Stimulated activated naive CD8-positive, alpha-beta T cell treated with anti-CD3 and anti-CD28 coated beads, Interleukin-15, Interleukin-2, amounts not matched to agents 100 ng/mL and 50 ng/mL, for 24 hours (primary cell): ENCODE measurements at regions not wholly inside any gene's neighbourhood (a gene's known extent, or its start where the extent isn't known, plus 50 kb on each side); places are given as distances from the start of the nearest gene placed in this dataset.

Experiments used
- H3K27ac Mint-ChIP-seq: one replicate; pipeline ENCODE4 v1.8.0; 2021; ENCODE audit warnings: mild to moderate bottlenecking, mixed read lengths
- H3K27me3 Mint-ChIP-seq: one replicate; pipeline ENCODE4 v1.8.0; 2021; ENCODE audit warnings: mixed read lengths
- H3K36me3 Mint-ChIP-seq: one replicate; pipeline ENCODE4 v1.8.0; 2021; ENCODE audit warnings: low read depth, mixed read lengths
- H3K4me1 Mint-ChIP-seq: one replicate; pipeline ENCODE4 v1.8.0; 2021; ENCODE audit warnings: low read depth, mixed read lengths
- H3K4me3 Mint-ChIP-seq: one replicate; pipeline ENCODE4 v1.8.0; 2021; ENCODE audit warnings: mild to moderate bottlenecking, mixed read lengths
- H3K9me3 Mint-ChIP-seq: one replicate; pipeline ENCODE4 v1.8.0; 2021; ENCODE audit warnings: mixed read lengths

GRCh38 chr6:5869676-5870075, 137.0 kb downstream of the NRN1 start:
- peaks cover 3% of the 10 kb centered on the region for H3K36me3 Mint-ChIP-seq
- no peaks in the 10 kb centered on the region for H3K27me3 Mint-ChIP-seq
- H3K4me1 Mint-ChIP-seq, result peaks cover 67% of the 10 kb centered on the region
- H3K4me3 Mint-ChIP-seq, result no peak overlapping the region
- H3K27ac Mint-ChIP-seq, result peak overlapping the region; percentile 9
- H3K9me3 Mint-ChIP-seq, result peaks cover 16% of the 10 kb centered on the region

DNA sequence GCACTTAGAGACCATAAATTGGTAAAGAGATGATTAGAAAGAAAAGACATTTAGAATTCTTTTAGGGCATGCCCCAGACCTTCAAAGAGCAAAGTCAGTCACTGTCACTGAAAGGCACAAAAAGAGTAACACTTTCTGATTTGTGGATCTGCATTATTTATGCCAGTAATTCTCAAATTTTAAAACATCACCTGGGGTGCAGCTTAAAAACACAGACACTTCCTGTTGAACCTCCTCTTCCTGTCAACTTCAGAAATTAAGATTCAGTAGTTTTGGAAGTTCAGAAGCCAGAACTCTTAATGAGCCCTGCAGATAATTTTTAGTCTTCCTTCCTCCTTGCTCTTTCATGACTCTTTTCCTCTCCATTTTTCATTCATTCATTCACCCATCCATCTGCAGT, 137.5 kb downstream of the NRN1 start:
- peak overlapping the region; percentile 9 for H3K27ac Mint-ChIP-seq
- no peak overlapping the region for H3K4me3 Mint-ChIP-seq
- no peaks in the 10 kb centered on the region for H3K27me3 Mint-ChIP-seq
- H3K9me3 Mint-ChIP-seq, result peaks cover 16% of the 10 kb centered on the region
- peaks cover 3% of the 10 kb centered on the region for H3K36me3 Mint-ChIP-seq
- peaks cover 65% of the 10 kb centered on the region for H3K4me1 Mint-ChIP-seq

DNA sequence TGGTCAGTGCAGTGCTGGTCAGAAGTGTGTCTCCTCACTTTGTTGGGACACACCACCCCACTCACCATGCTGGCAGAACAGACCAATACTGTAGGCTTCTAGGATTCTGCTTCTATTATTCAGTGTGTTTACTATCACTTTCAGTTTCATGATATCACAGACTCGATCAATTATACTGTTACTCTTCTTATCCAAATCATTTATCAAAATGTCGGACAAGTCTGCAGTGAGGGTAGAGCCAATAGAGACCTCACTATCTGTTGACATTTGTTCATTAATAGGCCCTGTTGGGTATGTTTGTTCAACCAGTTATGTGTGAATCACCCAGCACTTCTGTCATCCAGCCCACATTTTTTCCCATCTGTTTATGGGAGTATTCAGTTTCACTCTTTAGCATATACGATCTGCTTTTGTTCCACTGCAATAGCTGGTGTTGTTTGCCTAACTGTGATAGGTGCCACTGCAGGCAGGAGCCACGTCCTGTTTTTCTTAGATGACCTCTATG, 140.1 kb downstream of the NRN1 start:
- H3K4me1 Mint-ChIP-seq, result peaks cover 51% of the 10 kb centered on the region
- no peaks in the 10 kb centered on the region for H3K36me3 Mint-ChIP-seq
- no peaks in the 10 kb centered on the region for H3K27me3 Mint-ChIP-seq
- H3K9me3 Mint-ChIP-seq, result peaks cover 11% of the 10 kb centered on the region
- peak overlapping the region; percentile 78 for H3K27ac Mint-ChIP-seq
- H3K4me3 Mint-ChIP-seq, result peak overlapping the region; percentile 72

GRCh38 chr6:5865506-5866031, 141.2 kb downstream of the NRN1 start:
- Mint-ChIP-seq H3K36me3 (no peaks in the 10 kb centered on the region), H3K4me3 (no peak overlapping the region), H3K27ac (peak overlapping the region; percentile 47), H3K4me1 (peaks cover 44% of the 10 kb centered on the region), H3K9me3 (peaks cover 8% of the 10 kb centered on the region), H3K27me3 (no peaks in the 10 kb centered on the region)

DNA sequence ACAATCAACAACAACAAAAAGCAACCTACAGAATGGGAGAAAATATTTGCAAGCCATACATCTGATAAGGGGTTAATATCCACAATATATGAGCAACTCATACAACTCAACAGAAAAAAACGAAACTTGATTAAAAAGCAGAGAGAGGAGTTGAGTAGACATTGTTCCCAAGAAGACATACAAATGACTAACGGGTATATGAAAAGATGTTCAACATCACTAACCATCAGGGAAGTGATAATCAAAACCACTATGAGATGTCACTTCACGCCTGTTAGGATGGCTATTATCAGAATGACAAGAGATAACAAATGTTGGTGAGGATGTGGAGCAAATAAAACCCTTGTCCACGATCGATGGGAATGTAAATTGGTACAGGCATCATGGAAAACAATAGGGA, 145.9 kb downstream of the NRN1 start:
- peaks cover 8% of the 10 kb centered on the region for H3K9me3 Mint-ChIP-seq

GRCh38 chr6:5855787-5856470, 150.8 kb downstream of the NRN1 start:
- no peak overlapping the region for H3K27ac Mint-ChIP-seq
- no peaks in the 10 kb centered on the region for H3K36me3 Mint-ChIP-seq
- no peaks in the 10 kb centered on the region for H3K27me3 Mint-ChIP-seq
- H3K4me3 Mint-ChIP-seq, result no peak overlapping the region
- H3K4me1 Mint-ChIP-seq, result peaks cover 5% of the 10 kb centered on the region
- peaks cover 3% of the 10 kb centered on the region for H3K9me3 Mint-ChIP-seq

More for the DNA sequence above, 145.9 kb downstream of the NRN1 start:
- Mint-ChIP-seq H3K4me3 (no peak overlapping the region), H3K4me1 (peaks cover 10% of the 10 kb centered on the region), H3K27ac (no peak overlapping the region), H3K27me3 (no peaks in the 10 kb centered on the region), H3K36me3 (no peaks in the 10 kb centered on the region)

- Mint-ChIP-seq H3K9me3 (peaks cover 3% of the 10 kb centered on the region), H3K27me3 (peaks cover 5% of the 10 kb centered on the region)
Observed at GRCh38 chr6:5854899-5855298, 151.8 kb downstream of the NRN1 start.

GRCh38 chr6:5851261-5851757, 155.4 kb downstream of the NRN1 start:
- no peaks in the 10 kb centered on the region for H3K36me3 Mint-ChIP-seq
- peak overlapping the region; percentile 69 for H3K27ac Mint-ChIP-seq
- peaks cover 7% of the 10 kb centered on the region for H3K4me1 Mint-ChIP-seq
- peak overlapping the region; percentile 76 for H3K4me3 Mint-ChIP-seq
- no peaks in the 10 kb centered on the region for H3K9me3 Mint-ChIP-seq
- H3K27me3 Mint-ChIP-seq, result peaks cover 14% of the 10 kb centered on the region

More at GRCh38 chr6:5854899-5855298, 151.8 kb downstream of the NRN1 start:
- Mint-ChIP-seq H3K4me3 (no peak overlapping the region), H3K36me3 (no peaks in the 10 kb centered on the region), H3K27ac (no peak overlapping the region), H3K4me1 (peaks cover 7% of the 10 kb centered on the region)

GRCh38 chr6:5850848-5851255, 155.9 kb downstream of the NRN1 start:
- Mint-ChIP-seq H3K9me3 (no peaks in the 10 kb centered on the region), H3K27me3 (peaks cover 14% of the 10 kb centered on the region), H3K27ac (no peak overlapping the region), H3K4me3 (peak overlapping the region; percentile 76), H3K4me1 (peaks cover 7% of the 10 kb centered on the region), H3K36me3 (no peaks in the 10 kb centered on the region)

DNA sequence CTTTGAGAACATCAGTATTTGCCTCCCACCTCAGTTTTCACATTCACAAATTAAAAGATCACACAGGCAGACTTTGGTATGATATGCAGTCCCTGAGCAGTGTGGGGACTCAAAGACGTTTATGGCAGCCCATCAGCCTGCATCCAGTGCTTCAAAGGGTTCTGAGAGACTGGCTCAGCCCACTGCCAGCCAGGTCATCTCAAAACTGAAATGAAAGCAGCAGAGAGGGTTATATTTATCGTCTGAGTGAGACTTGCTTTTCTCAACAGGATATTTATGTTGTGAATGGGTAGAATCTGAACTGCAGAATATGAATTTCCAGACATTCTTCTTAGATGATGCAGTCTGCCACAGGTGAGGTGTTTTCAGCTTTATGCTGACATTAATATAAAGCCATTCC, 159.8 kb downstream of the NRN1 start:
- Mint-ChIP-seq H3K27me3 (peaks cover 22% of the 10 kb centered on the region), H3K27ac (no peak overlapping the region), H3K9me3 (peaks cover 7% of the 10 kb centered on the region), H3K4me3 (no peak overlapping the region), H3K4me1 (peaks cover 7% of the 10 kb centered on the region), H3K36me3 (no peaks in the 10 kb centered on the region)

GRCh38 chr6:5846335-5846734, 160.4 kb downstream of the NRN1 start:
- Mint-ChIP-seq H3K4me1 (peaks cover 3% of the 10 kb centered on the region), H3K36me3 (no peaks in the 10 kb centered on the region), H3K27ac (no peak overlapping the region), H3K27me3 (peaks cover 22% of the 10 kb centered on the region), H3K4me3 (no peak overlapping the region), H3K9me3 (peaks cover 7% of the 10 kb centered on the region)

DNA sequence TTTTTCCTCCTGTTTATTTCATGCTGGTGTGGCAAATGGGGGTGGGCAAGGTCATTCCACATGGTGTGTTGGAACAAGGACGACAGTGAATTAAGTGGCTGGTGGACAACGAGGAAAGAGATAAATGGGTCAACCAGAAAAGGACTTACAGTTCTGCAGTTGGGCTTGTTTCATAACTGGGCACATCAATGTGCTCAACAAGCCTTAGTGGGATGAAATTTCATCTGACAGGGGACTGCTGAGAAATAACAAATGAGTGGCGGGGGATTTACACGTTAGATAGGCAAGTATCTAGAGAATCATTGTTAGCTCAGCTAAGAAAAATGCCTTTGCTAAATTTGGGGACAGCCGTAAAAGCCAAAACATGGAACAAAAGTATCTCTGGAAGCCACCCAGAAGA, 163.6 kb downstream of the NRN1 start:
- H3K4me1 Mint-ChIP-seq, result no peaks in the 10 kb centered on the region
- no peaks in the 10 kb centered on the region for H3K36me3 Mint-ChIP-seq
- H3K27ac Mint-ChIP-seq, result no peak overlapping the region
- H3K27me3 Mint-ChIP-seq, result peaks cover 8% of the 10 kb centered on the region
- no peak overlapping the region for H3K4me3 Mint-ChIP-seq
- peaks cover 7% of the 10 kb centered on the region for H3K9me3 Mint-ChIP-seq

DNA sequence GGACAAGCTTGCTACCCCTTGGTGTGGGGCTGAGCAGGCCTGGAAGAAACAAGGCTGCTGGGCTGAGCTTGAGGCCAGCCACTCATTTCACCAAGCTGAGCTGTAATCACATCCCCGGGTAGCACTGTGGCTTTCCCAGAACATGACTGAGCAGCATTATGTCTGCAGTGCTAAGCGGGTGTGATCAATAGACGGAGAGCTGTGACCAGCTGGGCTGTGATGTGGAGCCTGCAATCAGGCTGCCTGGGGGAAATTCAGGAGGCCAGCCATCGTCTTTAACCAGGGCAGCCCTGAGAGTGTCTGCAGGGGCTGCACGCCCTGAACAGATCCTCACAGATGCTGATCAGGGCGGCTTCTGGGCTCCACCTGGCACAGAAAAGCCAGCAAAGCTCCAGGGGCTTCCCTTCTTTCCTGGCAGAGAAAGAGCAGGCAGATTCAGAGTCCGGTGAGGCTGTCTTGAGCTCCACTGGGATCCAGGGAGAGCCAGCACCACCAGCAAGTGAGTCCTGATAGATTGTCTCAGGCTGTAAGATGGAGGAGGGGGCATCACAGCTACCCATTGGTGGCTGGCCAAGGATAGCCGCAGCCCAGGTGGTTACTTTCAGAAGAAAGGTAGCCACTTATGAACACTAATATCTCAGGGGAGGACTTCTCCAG, 165.9 kb downstream of the NRN1 start:
- no peaks in the 10 kb centered on the region for H3K4me1 Mint-ChIP-seq
- no peaks in the 10 kb centered on the region for H3K36me3 Mint-ChIP-seq
- H3K27ac Mint-ChIP-seq, result no peak overlapping the region
- peaks cover 7% of the 10 kb centered on the region for H3K9me3 Mint-ChIP-seq
- H3K27me3 Mint-ChIP-seq, result peaks cover 8% of the 10 kb centered on the region
- no peak overlapping the region for H3K4me3 Mint-ChIP-seq

DNA sequence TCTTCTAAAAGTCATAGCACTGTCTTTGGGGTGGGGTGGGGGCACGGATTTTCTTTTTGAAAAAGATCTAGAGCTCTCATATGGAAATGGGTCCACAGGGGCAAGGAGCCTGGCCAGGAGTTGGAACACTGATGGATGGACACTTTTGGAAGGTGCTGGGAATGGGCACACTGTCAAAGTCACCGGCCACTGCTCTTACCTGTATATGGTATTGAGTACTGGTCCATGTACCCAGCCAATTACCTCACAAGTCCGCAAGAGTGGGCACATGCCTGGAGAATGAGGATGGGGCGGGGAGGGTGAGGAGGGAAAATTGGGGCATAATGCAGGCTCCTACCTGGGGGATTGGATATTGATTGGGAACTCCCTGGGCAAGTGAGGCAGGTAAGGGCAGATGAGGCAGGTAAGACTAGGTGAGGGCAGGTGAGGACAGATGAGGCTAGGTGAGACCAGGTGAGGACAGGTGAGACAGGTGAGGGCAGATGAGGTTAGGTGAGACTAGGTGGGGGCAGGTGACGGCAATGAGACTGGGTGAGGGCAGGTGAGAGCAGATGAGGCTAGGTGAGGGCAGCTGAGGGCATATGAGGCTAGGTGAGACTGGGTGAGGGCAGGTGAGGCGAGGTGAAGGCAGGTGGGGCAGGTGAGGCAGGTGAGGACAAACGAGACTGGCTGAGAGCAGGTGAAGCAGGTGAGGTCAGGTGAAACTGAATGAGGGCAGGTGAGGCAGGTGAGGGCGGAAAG, 167.9 kb downstream of the NRN1 start:
- H3K27ac Mint-ChIP-seq, result no peak overlapping the region
- no peaks in the 10 kb centered on the region for H3K9me3 Mint-ChIP-seq
- H3K4me3 Mint-ChIP-seq, result no peak overlapping the region
- peaks cover 3% of the 10 kb centered on the region for H3K27me3 Mint-ChIP-seq
- H3K4me1 Mint-ChIP-seq, result no peaks in the 10 kb centered on the region
- no peaks in the 10 kb centered on the region for H3K36me3 Mint-ChIP-seq

DNA sequence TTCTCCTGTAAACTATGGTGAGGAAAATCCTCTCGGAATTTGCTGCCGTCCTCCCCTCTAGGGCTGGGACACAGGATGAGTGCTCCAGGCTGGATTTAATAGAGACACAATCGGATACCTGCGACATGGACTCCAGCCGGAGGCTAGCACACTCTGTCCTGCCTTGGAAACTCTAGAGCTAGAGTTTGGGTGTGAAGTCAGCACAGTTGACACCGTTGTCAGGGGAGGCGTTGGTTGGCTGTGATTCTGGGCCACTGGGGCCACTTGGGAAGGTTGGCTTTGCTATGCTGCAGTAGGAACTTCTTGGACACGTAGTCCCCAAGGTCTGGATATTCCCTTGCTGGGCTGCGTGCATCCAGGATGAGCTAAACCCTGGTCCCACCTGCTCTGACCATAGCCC, 169.4 kb downstream of the NRN1 start:
- Mint-ChIP-seq H3K9me3 (no peaks in the 10 kb centered on the region), H3K4me3 (no peak overlapping the region), H3K27me3 (no peaks in the 10 kb centered on the region), H3K36me3 (no peaks in the 10 kb centered on the region), H3K27ac (no peak overlapping the region), H3K4me1 (peaks cover 7% of the 10 kb centered on the region)
